ENCODE measurements at regions not wholly inside any gene's neighbourhood (a gene's known extent, or its start where the extent isn't known, plus 50 kb on each side); places are given as distances from the start of the nearest gene placed in this dataset.

GRCh38 chr5:2981035-2981434, 229.6 kb upstream of the IRX2 start:
- TF ChIP-seq EZH2 (IDR thresholded peaks at IDR 0.05; ENCODE audit: low read depth) = no peak
- TF ChIP-seq, protein P1, sequence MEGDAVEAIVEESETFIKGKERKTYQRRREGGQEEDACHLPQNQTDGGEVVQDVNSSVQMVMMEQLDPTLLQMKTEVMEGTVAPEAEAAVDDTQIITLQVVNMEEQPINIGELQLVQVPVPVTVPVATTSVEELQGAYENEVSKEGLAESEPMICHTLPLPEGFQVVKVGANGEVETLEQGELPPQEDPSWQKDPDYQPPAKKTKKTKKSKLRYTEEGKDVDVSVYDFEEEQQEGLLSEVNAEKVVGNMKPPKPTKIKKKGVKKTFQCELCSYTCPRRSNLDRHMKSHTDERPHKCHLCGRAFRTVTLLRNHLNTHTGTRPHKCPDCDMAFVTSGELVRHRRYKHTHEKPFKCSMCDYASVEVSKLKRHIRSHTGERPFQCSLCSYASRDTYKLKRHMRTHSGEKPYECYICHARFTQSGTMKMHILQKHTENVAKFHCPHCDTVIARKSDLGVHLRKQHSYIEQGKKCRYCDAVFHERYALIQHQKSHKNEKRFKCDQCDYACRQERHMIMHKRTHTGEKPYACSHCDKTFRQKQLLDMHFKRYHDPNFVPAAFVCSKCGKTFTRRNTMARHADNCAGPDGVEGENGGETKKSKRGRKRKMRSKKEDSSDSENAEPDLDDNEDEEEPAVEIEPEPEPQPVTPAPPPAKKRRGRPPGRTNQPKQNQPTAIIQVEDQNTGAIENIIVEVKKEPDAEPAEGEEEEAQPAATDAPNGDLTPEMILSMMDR (conservative IDR thresholded peaks at IDR 0.05) = no peak
